Stimulated activated CD4-positive, alpha-beta T cell treated with anti-CD3 and anti-CD28 coated beads, Interleukin-1b, Interleukin-23, amount 100 ng/mL, for 24 hours (primary cell): ENCODE measurements at regions not wholly inside any gene's neighbourhood (a gene's known extent, or its start where the extent isn't known, plus 50 kb on each side); places are given as distances from the start of the nearest gene placed in this dataset.
"Not testable (repeated sequence)": the region's sequence is repeated elsewhere in the genome, so short reads cannot be mapped to it uniquely, and the experiment has no call there.

Experiments
- DNase-seq, 4 experiments: peaks; one replicate each; pipeline ENCODE4 v3.0.0-alpha.2; 2020; ENCODE audit warnings: low read depth in 4 of 4, low spot score in 1 of 4

DNA sequence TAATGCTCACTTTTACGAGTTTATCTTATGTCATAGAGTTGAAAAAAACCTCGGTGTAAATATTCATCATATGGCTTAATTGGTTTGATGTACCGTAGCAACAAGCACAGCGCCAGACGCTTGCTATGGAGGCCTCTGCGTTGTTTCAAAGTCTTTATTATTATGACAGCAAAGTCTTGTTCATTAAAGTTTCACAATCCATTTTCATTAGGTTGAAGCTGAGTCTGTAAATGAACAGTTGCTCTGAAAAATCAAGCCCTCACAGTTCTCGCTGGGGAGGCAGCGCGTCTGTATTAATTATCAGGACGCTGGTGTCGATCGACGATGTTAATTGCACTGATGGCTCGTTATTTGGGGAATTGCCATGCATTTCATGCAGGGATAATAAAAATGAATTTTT, 185.6 kb downstream of the INSC start:
- DNase-seq: no peak

GRCh38 chr11:15307619-15308024, 192.9 kb downstream of the INSC start:
- no peak for DNase-seq

DNA sequence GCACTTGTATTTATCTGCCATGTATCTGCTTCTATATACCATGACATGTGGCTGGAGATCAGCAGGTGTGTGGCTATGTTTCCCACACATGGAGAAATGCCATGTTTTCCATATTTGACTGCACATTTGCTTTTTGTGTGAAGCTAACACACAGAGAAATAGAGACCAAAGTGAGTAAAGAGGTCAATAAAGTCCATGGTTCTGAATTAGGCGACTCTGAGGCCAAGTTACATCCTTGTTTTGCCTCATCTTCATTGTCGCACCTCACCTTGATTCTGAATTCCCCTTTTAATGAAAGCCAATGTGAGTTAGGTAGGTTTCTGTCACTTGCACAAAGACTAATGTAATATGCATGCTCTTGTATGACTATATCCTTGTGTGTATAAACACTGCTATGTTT, 194.1 kb downstream of the INSC start:
- DNase-seq: no peak

GRCh38 chr11:15309296-15309695, 194.6 kb downstream of the INSC start:
- no peak for DNase-seq

DNA sequence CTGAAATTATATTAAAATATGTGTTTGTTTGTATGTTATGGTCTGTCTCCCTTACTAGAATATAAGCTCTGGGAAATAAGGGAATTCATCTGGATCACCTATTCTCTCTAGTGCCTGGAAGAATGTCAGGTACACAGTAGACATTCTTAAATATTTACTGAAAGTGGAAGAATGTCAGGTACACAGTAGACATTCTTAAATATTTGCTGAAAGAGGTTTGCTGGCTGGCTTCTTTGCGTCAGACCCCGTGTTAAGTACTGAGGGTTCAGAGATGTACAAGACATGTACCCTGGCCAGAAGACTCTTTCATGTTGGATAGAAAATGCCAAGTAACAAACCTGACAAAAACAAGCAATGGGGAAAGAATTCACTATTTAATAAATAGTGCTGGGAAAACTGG, 199.1 kb downstream of the INSC start:
- DNase-seq: no peak

DNA sequence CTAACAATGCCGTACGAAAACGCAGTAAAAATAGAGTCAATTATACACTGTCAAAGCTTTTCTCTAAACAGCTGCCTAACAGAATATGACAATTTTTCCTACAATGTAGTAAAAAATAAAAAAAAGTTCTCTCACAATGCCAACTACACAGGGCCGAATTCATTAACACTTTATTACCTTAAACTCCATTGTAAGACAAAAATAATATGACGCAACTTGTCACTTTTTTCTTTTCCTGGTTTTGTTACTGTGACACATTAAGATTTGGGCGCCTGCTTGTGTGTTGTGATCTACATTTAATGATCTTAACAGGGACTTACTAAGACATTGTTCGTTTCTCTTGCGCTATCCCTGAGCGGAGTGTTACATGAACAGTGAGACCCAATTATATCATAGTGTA, 204.1 kb downstream of the INSC start:
- no peak for DNase-seq

DNA sequence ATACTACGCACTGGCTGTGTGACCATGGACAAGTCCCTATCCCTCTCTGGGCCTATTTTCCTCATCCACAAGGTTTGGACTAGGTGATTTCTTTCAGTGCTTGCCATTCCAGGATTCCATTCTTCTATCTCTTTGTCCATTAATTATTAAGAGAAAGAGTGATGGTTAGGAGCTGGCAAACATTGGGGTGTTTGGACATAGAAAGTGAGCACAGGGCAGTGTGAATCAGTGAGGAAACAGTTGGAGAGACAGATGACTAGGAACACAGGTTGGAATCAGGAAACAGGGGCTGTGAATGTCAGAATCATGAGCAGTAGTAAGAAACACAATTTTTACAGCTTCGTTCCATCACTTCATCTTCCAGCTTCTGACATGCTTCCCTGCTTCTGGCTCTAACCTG, 211.8 kb downstream of the INSC start:
- DNase-seq: no peak

GRCh38 chr11:15327786-15328231, 213.1 kb downstream of the INSC start:
- no peak for DNase-seq

DNA sequence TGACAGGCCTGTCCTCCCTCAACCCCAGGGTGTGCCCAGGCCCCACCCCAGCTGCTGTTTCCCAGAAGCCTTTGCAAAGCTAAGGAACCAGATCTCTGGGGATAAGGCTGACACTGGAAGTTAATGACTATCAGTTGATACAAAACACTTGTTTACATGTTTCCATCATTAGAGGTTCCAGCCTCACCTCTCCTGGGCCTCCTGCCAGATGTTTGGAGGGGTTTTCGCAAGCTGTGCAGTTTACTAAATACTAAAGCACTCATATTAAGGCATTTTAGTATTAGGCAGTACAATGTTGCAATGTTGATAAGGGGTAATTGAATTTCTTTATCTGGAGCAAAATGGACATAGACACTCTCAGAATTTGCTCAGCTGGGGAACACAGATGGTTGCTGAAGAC, 218.7 kb downstream of the INSC start:
- DNase-seq: no peak

DNA sequence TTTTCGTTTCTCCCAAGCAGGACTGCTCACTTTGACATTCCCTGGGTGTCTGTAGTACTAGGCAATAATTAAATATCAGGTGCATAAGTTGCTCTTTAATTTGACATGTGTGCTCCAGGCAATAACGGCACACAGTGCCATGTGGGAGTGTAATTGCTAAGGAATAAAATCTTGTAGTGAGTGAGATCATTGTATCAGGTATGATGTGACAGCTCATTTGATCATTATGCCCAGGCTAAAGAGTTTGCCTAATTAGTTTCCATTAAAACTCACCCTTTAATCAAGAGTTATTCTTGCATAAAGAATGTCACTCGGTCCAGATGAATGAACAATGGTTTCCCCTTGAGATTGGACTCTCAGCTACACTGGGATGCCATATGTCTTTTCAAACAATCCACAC, 220.0 kb downstream of the INSC start:
- DNase-seq: no peak

DNA sequence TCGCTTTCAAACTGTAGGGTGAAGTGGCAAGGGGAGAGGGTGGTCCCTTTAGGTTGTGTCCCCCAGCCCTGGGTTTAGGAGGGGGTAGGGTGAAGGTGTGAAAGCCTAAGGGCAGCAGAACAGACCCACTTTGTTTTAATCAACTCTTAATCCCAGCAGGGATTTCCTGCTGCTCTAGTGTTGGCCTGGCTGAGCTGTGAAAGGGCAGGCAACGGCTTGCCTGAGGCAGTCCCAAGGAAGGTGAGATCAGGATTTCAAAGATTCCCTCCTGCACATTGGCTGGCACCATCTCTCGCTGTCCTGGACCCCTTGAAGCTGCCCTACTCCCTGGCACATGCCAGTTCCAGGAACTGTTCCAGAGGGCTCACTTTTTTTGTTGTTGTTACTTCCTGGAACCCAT, 221.3 kb downstream of the INSC start:
- no peak for DNase-seq

DNA sequence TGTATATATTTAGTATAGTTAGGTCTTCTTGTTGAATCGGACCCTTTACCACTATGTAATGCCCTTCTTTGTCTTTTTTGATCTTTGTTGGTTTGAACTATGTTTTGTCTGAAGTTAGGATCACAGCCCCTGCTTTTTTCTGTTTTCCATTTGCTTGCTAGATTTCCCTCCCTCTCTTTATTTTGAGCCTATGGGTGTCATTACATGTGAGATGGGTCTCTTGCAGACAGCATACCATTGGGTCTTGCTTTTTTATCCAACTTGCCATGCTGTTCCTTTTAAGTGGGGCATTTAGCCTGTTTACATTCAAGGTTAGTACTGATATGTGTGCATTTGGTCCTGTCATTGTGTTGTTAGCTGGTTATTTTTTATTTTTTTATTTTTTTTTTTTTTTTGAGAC, 224.6 kb downstream of the INSC start:
- no peak for DNase-seq

DNA sequence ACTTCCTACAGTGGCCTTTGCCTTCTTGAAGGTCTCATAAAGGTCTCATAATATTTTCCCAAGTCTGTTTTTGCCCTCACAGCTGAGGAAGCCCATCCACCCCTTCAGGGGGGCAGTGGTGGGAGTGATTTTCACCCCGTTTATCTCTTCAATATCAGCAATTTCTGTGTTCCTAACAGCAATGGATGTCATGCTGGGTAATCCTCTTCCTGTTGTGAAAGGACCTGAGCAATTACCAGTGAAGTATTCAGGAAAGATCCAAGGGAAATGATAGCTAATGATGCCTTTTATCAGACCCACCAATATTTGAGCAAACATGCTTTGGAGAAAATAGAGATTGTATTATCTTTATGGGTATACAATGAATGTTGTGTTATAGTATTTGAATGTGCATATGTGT, 226.9 kb downstream of the INSC start:
- DNase-seq: no peak

GRCh38 chr11:15342163-15342562, 227.4 kb downstream of the INSC start:
- no peak for DNase-seq

GRCh38 chr11:15346907-15347306, 232.2 kb downstream of the INSC start:
- DNase-seq: no peak

DNA sequence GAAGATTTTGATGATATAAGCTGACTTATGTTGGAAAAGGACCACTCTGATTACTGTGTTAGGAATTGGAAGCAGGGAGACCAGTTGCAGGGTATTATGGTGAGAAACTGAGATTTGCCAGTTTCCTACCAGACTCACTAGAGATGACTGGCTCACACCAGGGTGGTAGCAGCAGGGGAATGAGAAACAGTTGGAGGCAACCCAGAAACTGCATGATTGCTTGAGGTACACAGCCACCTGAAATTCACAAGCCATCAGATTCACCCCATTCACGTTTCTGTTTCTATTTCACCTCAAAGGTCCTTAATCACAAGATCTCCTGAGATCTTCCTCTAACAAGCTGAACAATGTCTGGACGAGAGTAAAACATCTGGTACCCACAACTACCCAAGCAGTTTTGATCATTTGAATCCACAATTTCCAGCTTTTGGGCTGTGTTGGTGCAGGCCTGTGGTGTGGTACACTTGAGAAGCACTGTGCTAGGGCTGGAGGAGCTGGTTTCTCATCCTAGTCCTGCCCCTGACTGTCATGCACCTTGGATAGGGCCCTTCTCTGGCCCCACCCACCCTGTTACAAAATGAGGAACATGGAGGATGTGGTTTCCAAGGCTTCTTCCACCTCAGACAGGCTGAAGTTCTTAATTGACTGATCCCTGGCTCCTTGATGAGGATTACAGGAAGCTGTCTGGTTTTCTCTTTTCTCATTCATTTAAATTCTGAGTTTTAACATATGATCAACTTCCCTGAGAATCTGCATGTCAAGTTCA, 233.4 kb downstream of the INSC start:
- DNase-seq: no peak

GRCh38 chr11:15349413-15349812, 234.7 kb downstream of the INSC start:
- no peak for DNase-seq

DNA sequence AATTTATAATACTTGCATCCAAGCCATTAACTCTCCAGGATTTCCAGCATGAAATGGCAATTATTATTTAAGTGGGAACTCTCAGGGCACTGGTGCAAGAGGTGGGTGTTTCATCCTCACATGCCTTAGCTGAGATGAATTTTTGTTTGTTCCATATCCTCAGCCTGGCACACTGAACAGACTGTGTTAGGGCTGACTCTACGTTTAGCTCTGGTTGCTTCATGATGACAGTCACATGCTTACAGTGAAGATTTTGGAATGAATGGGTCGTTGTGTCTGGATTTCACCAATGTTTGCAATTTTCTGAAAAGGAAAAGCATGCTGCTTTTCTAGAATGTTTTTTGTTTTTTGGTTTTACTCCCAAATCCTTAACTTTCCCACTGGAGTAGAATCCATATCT, 246.6 kb downstream of the INSC start:
- no peak for DNase-seq

- DNase-seq: not testable (repeated sequence)
These were observed 250.6 kb downstream of the INSC start for GRCh38 chr11:15365286-15365685.

GRCh38 chr11:15367695-15368094, 253.0 kb downstream of the INSC start:
- no peak for DNase-seq

DNA sequence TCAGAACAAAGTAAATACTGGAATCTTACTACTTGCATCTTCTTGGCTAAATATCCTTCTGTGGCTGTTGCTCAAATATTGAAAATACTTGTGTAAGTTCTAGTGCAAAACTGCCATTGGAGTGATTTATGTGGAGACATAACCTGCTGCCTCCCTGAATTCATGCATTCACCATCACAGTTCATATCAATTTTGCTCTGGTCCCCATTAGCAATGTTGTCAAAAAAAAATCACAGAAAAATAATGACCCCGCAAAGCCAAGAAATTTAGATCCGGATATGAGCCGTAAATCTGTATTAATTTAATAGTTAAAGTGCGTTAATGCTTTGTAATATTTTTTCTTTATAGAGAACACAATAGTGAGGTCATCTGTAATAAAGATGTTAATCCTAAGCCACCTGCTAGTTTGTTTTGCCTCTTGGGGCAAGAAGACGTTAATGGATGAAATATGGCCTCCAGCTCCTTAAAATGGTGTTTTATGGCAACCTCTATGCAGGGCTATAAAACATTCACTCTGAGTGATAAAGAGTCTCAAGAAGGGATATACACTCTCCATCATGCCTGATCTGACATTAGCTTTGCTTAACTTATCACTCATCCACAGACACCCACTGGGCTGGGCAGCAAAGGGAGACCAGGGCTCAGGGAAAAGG, 255.9 kb downstream of the INSC start:
- no peak for DNase-seq

GRCh38 chr11:15371533-15371932, 256.8 kb downstream of the INSC start:
- no peak for DNase-seq

- DNase-seq: no peak
These were observed 259.7 kb downstream of the INSC start for GRCh38 chr11:15374418-15374817.
